ENCODE measurements at regions not wholly inside any gene's neighbourhood (a gene's known extent, or its start where the extent isn't known, plus 50 kb on each side); places are given as distances from the start of the nearest gene placed in this dataset.

DNA sequence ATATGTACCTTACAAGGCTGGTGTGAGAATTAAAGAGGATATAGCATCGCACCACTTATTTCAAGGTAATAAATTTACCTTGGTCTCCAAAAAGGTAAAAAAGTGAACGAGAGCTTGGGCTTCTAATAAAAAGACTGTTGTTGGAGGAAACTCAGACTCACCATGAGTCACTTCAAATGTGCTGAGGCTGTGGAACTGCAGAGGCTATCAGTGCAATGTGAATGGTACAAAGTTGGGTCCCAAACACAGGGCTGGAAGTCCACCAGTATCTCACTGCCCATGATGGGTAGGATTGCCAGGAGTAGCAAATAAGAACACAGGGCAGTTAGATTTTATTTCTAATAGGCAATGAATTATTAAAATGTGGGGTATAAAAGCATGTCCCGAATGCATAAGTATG lies 200.6 kb downstream of the MAFB start:
- no peak for DNase-seq

- no peak for DNase-seq
These were observed 202.7 kb downstream of the MAFB start for GRCh38 chr20:40486297-40486696.

GRCh38 chr20:40481743-40482458 lies 207.1 kb downstream of the MAFB start:
- no peak for DNase-seq

DNA sequence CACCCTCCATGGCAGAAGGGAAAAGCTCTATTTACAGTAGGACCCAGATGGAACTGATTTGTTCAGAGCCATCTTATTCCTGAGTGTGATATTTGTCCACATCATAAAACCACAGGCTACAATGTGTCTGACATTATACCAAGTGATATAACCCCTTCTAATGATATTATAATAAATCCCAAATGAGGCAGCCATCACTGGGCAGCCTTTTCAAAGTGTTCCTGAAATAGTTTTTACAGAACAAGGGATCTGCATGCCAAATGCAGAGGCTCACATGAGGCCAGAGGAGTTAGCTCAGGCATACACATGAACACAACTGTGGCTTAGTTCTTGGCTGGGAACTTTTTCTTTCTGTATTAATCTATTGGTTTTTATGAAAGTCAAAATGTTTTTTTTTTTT lies 207.7 kb downstream of the MAFB start:
- no peak for DNase-seq

GRCh38 chr20:40477805-40478204 lies 211.2 kb downstream of the MAFB start:
- no peak for DNase-seq

GRCh38 chr20:40476461-40476860 lies 212.6 kb downstream of the MAFB start:
- DNase-seq = no peak

- DNase-seq = no peak
These were observed 216.1 kb downstream of the MAFB start for GRCh38 chr20:40472905-40473304.

DNA sequence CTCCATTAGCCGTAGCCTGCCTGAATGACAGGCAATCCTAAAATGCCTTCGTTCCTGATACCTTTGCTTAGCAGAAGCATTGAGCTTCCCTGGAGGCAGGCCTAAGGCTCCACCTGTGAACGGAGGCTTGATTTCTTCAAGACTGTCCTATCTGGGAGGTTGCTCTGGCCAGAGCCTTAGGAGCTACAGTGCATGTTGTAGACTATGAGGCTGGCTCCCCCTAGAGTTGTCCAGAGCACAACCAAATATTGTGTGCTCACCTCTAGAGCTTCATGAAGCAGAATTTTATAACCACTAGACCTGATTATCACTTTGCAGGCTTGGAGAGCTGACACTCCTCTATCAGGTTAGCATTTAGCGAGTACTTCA lies 217.8 kb downstream of the MAFB start:
- DNase-seq = no peak

DNA sequence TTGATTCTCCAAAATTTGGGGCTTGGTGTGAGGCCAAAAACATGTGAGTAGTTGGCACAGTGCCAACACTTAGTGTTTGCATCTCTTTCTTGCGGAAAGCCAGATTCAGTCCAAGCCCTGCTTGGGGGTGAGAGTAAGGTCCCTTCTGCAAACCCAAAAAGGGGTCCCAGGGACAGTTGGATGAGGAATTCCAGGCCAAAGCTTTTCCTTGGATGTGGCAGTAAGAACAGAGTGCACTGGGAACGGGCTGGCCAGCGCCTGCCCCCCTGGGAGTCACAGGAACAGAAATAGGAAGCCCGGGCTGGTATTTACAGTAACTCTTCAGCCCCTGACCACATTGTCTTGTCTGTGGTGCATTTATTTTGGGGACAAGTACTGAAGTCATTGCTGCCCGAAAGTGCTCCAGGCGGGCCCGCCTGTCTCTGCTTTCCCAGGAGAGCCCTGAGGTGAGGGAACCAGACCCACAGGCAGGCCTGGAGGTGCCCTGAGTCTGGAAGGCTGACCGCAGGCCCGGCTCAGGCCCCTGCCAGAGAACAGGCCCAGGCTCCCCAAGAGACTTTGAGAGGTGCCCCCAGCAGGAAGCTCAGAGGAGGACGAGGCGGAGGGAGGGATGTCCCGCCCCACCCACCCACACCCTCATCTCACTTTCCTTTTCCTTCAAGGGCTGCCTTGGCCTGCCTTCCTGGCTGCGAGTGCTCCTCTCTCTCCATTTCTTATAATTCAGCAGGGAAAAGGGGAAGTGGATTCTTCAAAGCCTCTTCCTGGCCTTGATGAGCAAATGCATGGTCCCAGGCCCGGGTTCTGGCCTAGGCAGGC lies 218.4 kb downstream of the MAFB start:
- no peak for DNase-seq

- DNase-seq = no peak
These were observed 220.3 kb downstream of the MAFB start for GRCh38 chr20:40468759-40469158.

- no peak for DNase-seq
These were observed 221.2 kb downstream of the MAFB start for GRCh38 chr20:40467703-40468411.

DNA sequence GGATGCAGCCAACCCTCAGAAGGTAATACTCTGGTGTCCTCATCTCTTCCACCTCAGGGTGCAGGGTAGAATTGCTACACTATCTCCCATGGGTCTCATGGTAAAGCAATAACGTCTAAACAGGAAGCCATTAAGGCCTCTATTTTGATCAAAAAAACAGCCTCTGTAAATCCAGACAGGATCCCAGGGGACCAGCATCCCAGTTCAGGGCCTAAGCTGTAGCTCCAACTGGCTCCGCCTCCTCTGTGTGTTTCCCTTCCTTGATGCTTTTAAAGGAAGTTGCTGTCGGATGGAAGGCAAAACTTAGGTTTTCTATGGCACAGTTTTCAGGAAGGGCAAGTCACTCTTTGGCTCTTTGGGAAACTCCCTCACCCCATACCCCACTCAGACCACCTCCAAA lies 222.0 kb downstream of the MAFB start:
- no peak for DNase-seq

- no peak for DNase-seq
These were observed 224.3 kb downstream of the MAFB start for GRCh38 chr20:40464731-40465208.

DNA sequence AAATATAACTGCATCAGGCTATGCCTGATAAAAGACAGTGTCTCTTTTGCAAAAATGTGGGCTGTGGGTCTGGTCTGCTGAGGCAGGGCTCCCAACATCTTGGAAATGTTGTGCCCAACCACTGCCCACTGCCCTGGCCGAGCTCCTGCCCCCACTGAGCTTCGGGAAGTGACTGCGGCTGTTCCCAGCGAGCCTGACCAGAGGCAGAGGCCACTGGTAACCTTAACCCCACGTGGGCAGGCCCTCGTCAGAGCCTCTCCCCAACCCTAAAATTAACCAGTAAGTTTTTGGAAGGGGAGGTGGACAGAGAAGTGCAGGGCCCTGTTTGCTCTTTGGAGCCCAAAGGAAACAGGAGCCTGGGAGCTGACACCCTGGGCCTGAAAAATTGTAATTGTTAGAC lies 225.9 kb downstream of the MAFB start:
- DNase-seq = no peak

DNA sequence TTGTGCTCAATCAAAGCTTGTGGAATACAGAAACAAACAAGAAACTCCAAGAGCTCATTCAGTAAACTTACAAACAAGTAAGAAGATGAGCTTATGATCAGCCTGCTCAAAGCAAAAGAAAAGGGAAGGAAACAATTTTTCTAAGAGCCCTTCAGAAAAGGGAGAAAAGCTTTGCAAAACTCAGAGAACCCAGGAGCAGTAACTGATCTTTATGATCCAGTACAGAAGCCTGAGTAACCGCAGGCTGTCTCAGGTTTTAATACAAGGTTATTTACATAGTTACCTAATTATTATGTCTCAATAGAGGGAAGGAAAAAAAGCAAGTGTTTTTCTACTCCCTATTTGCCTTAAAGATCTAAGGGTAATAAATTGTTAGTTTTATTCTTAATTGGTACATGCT lies 226.5 kb downstream of the MAFB start:
- DNase-seq = no peak

GRCh38 chr20:40459299-40459698 lies 229.7 kb downstream of the MAFB start:
- no peak for DNase-seq

DNA sequence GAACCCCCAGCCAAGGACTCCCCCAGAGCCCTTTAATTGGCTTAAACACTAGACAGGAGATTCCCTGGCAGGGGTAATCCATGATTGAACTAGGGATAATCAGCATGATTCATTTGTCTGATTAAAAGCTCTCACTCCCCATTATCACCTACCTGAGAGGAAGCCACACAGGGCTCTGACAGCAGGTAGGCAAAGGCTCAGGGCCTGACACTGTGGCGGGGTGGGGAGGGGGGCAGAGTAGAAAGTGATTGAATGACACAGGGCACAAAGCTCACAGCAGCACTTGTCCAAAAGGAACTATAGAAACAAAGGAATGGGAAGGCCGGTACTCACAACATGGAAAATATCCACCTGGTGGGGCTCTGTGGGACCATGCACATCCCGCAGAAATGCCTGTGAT lies 231.6 kb downstream of the MAFB start:
- DNase-seq = no peak

DNA sequence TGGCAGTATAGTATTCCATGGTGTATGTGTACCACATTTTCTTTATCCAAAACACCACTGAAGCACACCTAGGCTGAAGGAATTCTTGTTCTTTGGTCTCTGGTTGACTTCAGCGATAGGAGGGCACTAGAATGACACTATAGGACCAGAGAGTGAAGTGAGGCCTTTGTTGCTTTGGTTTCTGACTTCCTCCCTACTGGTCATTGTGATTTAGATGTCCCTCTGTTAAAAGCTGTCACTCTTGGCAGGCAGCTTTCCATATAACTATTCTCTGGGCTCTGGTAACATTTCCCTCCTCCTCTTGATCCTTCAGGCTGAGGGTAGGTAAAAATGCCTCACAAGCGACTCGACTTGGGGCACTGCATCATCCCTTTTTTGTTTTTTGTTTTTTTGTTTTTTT lies 236.3 kb downstream of the MAFB start:
- DNase-seq = no peak

DNA sequence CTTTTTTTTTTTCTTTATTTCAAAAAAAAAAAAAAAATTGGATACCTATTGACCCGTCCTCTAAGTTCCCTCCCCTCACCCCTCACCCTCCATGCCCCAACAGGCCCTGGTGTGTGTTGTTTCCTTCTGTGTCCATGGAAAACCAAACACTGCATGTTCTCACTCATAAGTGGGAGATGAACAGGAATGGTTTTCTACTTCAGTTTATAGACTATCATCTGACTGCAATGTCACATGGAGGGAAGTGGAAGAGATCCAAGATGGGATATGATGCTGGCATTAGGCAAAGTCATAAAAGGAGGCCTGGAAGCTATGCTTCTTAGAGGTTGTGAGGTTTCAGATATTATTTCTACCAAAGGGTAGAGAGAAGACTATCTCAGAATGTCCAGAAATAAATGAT lies 237.5 kb downstream of the MAFB start:
- no peak for DNase-seq

- no peak for DNase-seq
These were observed 238.9 kb downstream of the MAFB start for GRCh38 chr20:40449974-40450616.

DNA sequence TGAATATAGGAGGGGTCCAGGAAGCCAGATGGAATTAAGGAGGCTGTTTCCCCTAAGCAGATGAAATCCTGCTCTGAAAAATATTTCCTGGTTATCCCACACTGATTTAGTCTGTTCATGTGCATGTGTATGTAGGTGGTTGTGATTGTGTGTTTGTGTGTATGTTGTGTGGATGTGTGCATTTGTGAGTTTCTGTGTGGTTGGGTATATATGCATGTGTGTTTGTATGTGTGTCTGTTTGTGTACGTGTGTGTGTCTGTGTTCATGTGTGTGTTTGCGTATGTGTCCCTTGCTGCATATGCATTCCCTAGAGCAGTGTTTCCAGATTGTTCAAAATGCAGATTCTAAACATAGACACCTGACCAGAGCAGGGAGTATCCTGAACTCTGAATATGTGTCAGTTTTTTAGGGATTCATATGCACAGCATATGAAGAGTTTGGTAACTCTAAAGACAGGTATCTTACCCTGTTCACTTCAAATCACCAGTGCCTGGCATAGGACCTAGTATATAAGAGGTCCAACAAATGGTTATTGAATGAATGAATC lies 239.8 kb downstream of the MAFB start:
- no peak for DNase-seq

DNA sequence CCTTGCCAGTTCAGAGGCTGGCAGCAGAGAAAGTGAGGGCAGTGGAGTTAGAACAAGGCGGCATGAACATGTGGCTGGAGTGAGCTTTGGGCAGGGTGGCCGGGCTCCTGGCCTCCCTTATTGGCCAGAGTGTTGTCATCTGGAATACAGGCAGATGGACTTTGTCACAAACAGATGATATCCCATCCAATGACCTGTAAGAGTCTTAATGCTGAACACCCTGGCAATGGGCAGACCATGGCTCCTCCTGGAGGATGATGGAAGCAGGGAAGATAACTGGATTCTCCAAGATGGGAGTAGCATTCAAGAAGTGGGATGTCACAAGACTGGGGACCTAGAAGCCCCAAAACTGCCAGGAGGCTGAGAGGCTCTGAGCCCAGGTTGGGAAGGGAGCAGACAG lies 242.1 kb downstream of the MAFB start:
- DNase-seq = no peak

GRCh38 chr20:40444516-40444915 lies 244.5 kb downstream of the MAFB start:
- no peak for DNase-seq
